H9 (cell line): ENCODE measurements at regions not wholly inside any gene's neighbourhood (a gene's known extent, or its start where the extent isn't known, plus 50 kb on each side); places are given as distances from the start of the nearest gene placed in this dataset.

Experiments
- DNase-seq: peaks from one replicate; pipeline ENCODE4 v3.0.0-alpha.2; 2017
- H2AFZ ChIP-seq: one replicate; pipeline ENCODE4 v1.6.1; 2013; ENCODE audit warnings: mild to moderate bottlenecking, low read length, control low read depth, moderate library complexity
- H2AK5ac ChIP-seq: 2 replicates; pipeline ENCODE4 v1.6.1; 2013; ENCODE audit warnings: low read length, control low read depth, mixed read lengths; ENCODE audit not compliant: insufficient read length
- H2BK120ac ChIP-seq: one replicate; pipeline ENCODE4 v1.6.1; 2013; ENCODE audit warnings: low read depth, mild to moderate bottlenecking, low read length, control low read depth, inconsistent platforms; ENCODE audit not compliant: poor library complexity, severe bottlenecking
- H2BK12ac ChIP-seq: 2 replicates; pipeline ENCODE4 v1.6.1; 2013; ENCODE audit warnings: low read length, control low read depth, mixed read lengths, low read depth; ENCODE audit not compliant: insufficient read length
- H2BK15ac ChIP-seq: 2 replicates; pipeline ENCODE4 v1.6.1; 2013; ENCODE audit warnings: low read depth, low read length, control low read depth
- H2BK20ac ChIP-seq: one replicate; pipeline ENCODE4 v1.6.1; 2013; ENCODE audit warnings: low read depth, mild to moderate bottlenecking, low read length, control low read depth, inconsistent platforms; ENCODE audit not compliant: poor library complexity, severe bottlenecking
- H2BK5ac ChIP-seq: 2 replicates; pipeline ENCODE4 v1.6.1; 2013; ENCODE audit warnings: low read length, control low read depth, mixed read lengths; ENCODE audit not compliant: insufficient read length
- H3K14ac ChIP-seq: 2 replicates; pipeline ENCODE4 v1.6.1; 2013; ENCODE audit warnings: low read length, control low read depth; ENCODE audit not compliant: insufficient read depth
- H3K18ac ChIP-seq: 2 replicates; pipeline ENCODE4 v1.6.1; 2013; ENCODE audit warnings: low read depth, mild to moderate bottlenecking, mixed read lengths, low read length, control low read depth; ENCODE audit not compliant: insufficient read length
- H3K23ac ChIP-seq: 2 replicates; pipeline ENCODE4 v1.6.1; 2013; ENCODE audit warnings: low read length, control low read depth, mixed read lengths, low read depth; ENCODE audit not compliant: insufficient read length
- H3K23me2 ChIP-seq: 2 replicates; pipeline ENCODE4 v1.6.1; 2013; ENCODE audit warnings: low read depth, mild to moderate bottlenecking, mixed read lengths, low read length, control low read depth; ENCODE audit not compliant: insufficient read length, poor library complexity, severe bottlenecking
- H3K27ac ChIP-seq: 2 replicates; pipeline ENCODE4 v1.5.1; 2013; ENCODE audit warnings: low read length, control low read depth, mixed read lengths, low read depth; ENCODE audit not compliant: insufficient read length
- H3K27me3 ChIP-seq: 2 replicates; pipeline ENCODE4 v1.6.1; 2013; ENCODE audit warnings: low read length, control low read depth, inconsistent platforms; ENCODE audit not compliant: insufficient read depth
- H3K4ac ChIP-seq: 2 replicates; pipeline ENCODE4 v1.6.1; 2013; ENCODE audit warnings: low read depth, mild to moderate bottlenecking, control low read depth, inconsistent platforms, low read length, moderate library complexity
- H3K4me1 ChIP-seq: 2 replicates; pipeline ENCODE4 v1.6.1; 2013; ENCODE audit warnings: low read length, control low read depth, inconsistent platforms; ENCODE audit not compliant: insufficient read depth
- H3K4me2 ChIP-seq: 2 replicates; pipeline ENCODE4 v1.6.1; 2013; ENCODE audit warnings: low read length, control low read depth, mixed read lengths; ENCODE audit not compliant: insufficient read length, insufficient read depth
- H3K56ac ChIP-seq: 2 replicates; pipeline ENCODE4 v1.6.1; 2013; ENCODE audit warnings: low read depth, mild to moderate bottlenecking, mixed read lengths, low read length, control low read depth; ENCODE audit not compliant: insufficient read length
- H3K79me1 ChIP-seq: 2 replicates; pipeline ENCODE4 v1.6.1; 2013; ENCODE audit warnings: low read depth, mild to moderate bottlenecking, moderate library complexity, low read length, control low read depth, inconsistent platforms; ENCODE audit not compliant: insufficient read depth, poor library complexity, severe bottlenecking
- H3K79me2 ChIP-seq: 2 replicates; pipeline ENCODE4 v1.6.1; 2013; ENCODE audit warnings: low read length, control low read depth, inconsistent platforms; ENCODE audit not compliant: insufficient read depth
- H3K9ac ChIP-seq: 2 replicates; pipeline ENCODE4 v1.6.1; 2013; ENCODE audit warnings: low read length, control low read depth, mixed read lengths; ENCODE audit not compliant: insufficient read length; ENCODE audit errors: extremely low read depth
- H3K9me3 ChIP-seq: one replicate; pipeline ENCODE4 v1.6.1; 2013; ENCODE audit warnings: low read depth, low read length, inconsistent platforms; ENCODE audit not compliant: control insufficient read depth
- H3T11ph ChIP-seq: one replicate; pipeline ENCODE4 v1.6.1; 2013; ENCODE audit warnings: mild to moderate bottlenecking, low read length, control low read depth, inconsistent platforms
- H4K20me1 ChIP-seq: one replicate; pipeline ENCODE4 v1.6.1; 2013; ENCODE audit not compliant: control insufficient read depth, insufficient read length, insufficient read depth
- H4K5ac ChIP-seq: 2 replicates; pipeline ENCODE4 v1.6.1; 2013; ENCODE audit warnings: low read depth, mild to moderate bottlenecking, mixed read lengths, low read length, control low read depth; ENCODE audit not compliant: insufficient read length
- H4K8ac ChIP-seq: replicated peaks from 2 replicates; pipeline ENCODE4 v1.6.1; 2013; ENCODE audit warnings: low read length, control low read depth, mixed read lengths, low read depth; ENCODE audit not compliant: insufficient read length
- H4K91ac ChIP-seq: 2 replicates; pipeline ENCODE4 v1.6.1; 2013; ENCODE audit warnings: low read depth, mild to moderate bottlenecking, moderate library complexity, mixed read lengths, low read length, control low read depth; ENCODE audit not compliant: insufficient read length
- H3K27ac Mint-ChIP-seq, 3 experiments: 2 replicates in 2 of 3; 3 replicates in 1 of 3; pipeline ENCODE4 v1.8.0; 2020 to 2021; ENCODE audit warnings: mixed read lengths in 3 of 3, mild to moderate bottlenecking in 1 of 3, moderate library complexity in 1 of 3
- H3K27me3 Mint-ChIP-seq: 2 replicates; pipeline ENCODE4 v1.8.0; 2021; ENCODE audit warnings: low read depth, mild to moderate bottlenecking, moderate library complexity, mixed read lengths
- H3K36me3 Mint-ChIP-seq, 3 experiments: 2 replicates in 2 of 3; 3 replicates in 1 of 3; pipeline ENCODE4 v1.8.0; 2020 to 2021; ENCODE audit warnings: low read depth in 3 of 3, mixed read lengths in 3 of 3; ENCODE audit not compliant: insufficient read depth in 1 of 3
- H3K4me1 Mint-ChIP-seq, 2 experiments: 2 replicates each; pipeline ENCODE4 v1.8.0; 2020; ENCODE audit warnings: mixed read lengths in 2 of 2
- H3K4me3 Mint-ChIP-seq, 2 experiments: 2 replicates in 1 of 2; 3 replicates in 1 of 2; pipeline ENCODE4 v1.8.0; 2020 to 2021; ENCODE audit warnings: mild to moderate bottlenecking in 2 of 2, mixed read lengths in 2 of 2, moderate library complexity in 1 of 2
- H3K9me3 Mint-ChIP-seq, 2 experiments: 2 replicates in 1 of 2; 3 replicates in 1 of 2; pipeline ENCODE4 v1.8.0; 2020; ENCODE audit warnings: mild to moderate bottlenecking in 2 of 2, mixed read lengths in 2 of 2, moderate library complexity in 1 of 2
- CTCF ChIP-seq: fragments of 200-600 bp; sonication (generic); conservative IDR thresholded peaks from 3 replicates; pipeline ENCODE4 v1.8.0; 2021; ENCODE audit warnings: antibody characterized with exemption, mild to moderate bottlenecking
- WGBS: extraction: QIAGEN DNeasy Blood & Tissue Kit; methylation state at CpG from one replicate; pipeline ENCODE4 v1.1.7; 2013; ENCODE audit warnings: missing lambda C conversion rate, low lambda C conversion rate, mixed read lengths; ENCODE audit not compliant: insufficient read length; ENCODE audit errors: extremely low coverage; 5-methylcytosine and 5-hydroxymethylcytosine counted together

GRCh38 chr5:8721536-8721935 lies 824.3 kb downstream of the SEMA5A start:
- no peak overlapping the region for H3K4me3 Mint-ChIP-seq
- Histone ChIP-seq H2BK20ac (no peak overlapping the region), H2AFZ (no peak overlapping the region), H4K20me1 (no peaks in the 10 kb centered on the region), H3K9me3 (no peaks in the 10 kb centered on the region), H3K79me2 (no peaks in the 10 kb centered on the region), H3T11ph (no peak overlapping the region), H2BK15ac (no peak overlapping the region), H3K9ac (no peak overlapping the region), H3K4ac (no peak overlapping the region), H3K4me2 (no peak overlapping the region), H2BK120ac (no peak overlapping the region), H2BK5ac (no peak overlapping the region), H3K56ac (no peak overlapping the region), H2AK5ac (no peak overlapping the region), H3K14ac (no peak overlapping the region), H4K8ac (no peak overlapping the region), H2BK12ac (no peak overlapping the region), H3K18ac (no peak overlapping the region), H4K91ac (no peak overlapping the region), H3K23me2 (no peaks in the 10 kb centered on the region), H3K79me1 (no peaks in the 10 kb centered on the region), H4K5ac (no peak overlapping the region), H3K27ac (no peak overlapping the region), H3K27me3 (no peaks in the 10 kb centered on the region), H3K23ac (no peak overlapping the region), H3K4me1 (no peaks in the 10 kb centered on the region)
- peaks cover 0 to 3% of the 10 kb centered on the region in 2 experiments; a peak in 1 of 5 replicates for H3K9me3 Mint-ChIP-seq
- no peak for DNase-seq
- WGBS: no CpG with 5 or more reads among the region's 1 CpG
- H3K36me3 Mint-ChIP-seq: no peaks in the 10 kb centered on the region
- H3K27me3 Mint-ChIP-seq: no peaks in the 10 kb centered on the region
- no peak for TF ChIP-seq CTCF
- H3K4me1 Mint-ChIP-seq: no peaks in the 10 kb centered on the region
- H3K27ac Mint-ChIP-seq: no peak overlapping the region
